ENCODE measurements at regions not wholly inside any gene's neighbourhood (a gene's known extent, or its start where the extent isn't known, plus 50 kb on each side); places are given as distances from the start of the nearest gene placed in this dataset.
"Not testable (repeated sequence)": the region's sequence is repeated elsewhere in the genome, so short reads cannot be mapped to it uniquely, and the experiment has no call there.

- TF ChIP-seq GATA1 (IDR thresholded peaks at IDR 0.05; ENCODE audit: low read depth, low read length) = no peak
- no peak for TF ChIP-seq POLR2A (IDR thresholded peaks at IDR 0.05; ENCODE audit: low read length)
- DNase-seq = no peak
These were observed 401.7 kb upstream of the RUNX1 start for GRCh38 chr21:35450830-35451229.

- TF ChIP-seq GATA1 (IDR thresholded peaks at IDR 0.05; ENCODE audit: low read depth, low read length) (no peak), POLR2A (IDR thresholded peaks at IDR 0.05; ENCODE audit: low read length) (no peak)
- DNase-seq = no peak
These were observed 400.7 kb upstream of the RUNX1 start for GRCh38 chr21:35449846-35450245.

GRCh38 chr21:35448876-35449599 is 399.9 kb upstream of the RUNX1 start:
- no peak for DNase-seq
- TF ChIP-seq POLR2A (IDR thresholded peaks at IDR 0.05; ENCODE audit: low read length) = no peak
- TF ChIP-seq GATA1 (IDR thresholded peaks at IDR 0.05; ENCODE audit: low read depth, low read length) = no peak

- no peak for TF ChIP-seq POLR2A (IDR thresholded peaks at IDR 0.05; ENCODE audit: low read length)
- TF ChIP-seq GATA1 (IDR thresholded peaks at IDR 0.05; ENCODE audit: low read depth, low read length) = no peak
- DNase-seq = no peak
These were observed 395.3 kb upstream of the RUNX1 start for GRCh38 chr21:35444391-35444790.

- no peak for TF ChIP-seq GATA1 (IDR thresholded peaks at IDR 0.05; ENCODE audit: low read depth, low read length)
- no peak for TF ChIP-seq POLR2A (IDR thresholded peaks at IDR 0.05; ENCODE audit: low read length)
- no peak for DNase-seq
These were observed 392.9 kb upstream of the RUNX1 start for GRCh38 chr21:35441868-35442582.

GRCh38 chr21:35438643-35439404 is 389.7 kb upstream of the RUNX1 start:
- TF ChIP-seq GATA1 (IDR thresholded peaks at IDR 0.05; ENCODE audit: low read depth, low read length) = no peak
- TF ChIP-seq POLR2A (IDR thresholded peaks at IDR 0.05; ENCODE audit: low read length) = no peak
- DNase-seq = no peak

- TF ChIP-seq GATA1 (IDR thresholded peaks at IDR 0.05; ENCODE audit: low read depth, low read length) (no peak), POLR2A (IDR thresholded peaks at IDR 0.05; ENCODE audit: low read length) (no peak)
- DNase-seq = no peak
These were observed 388.8 kb upstream of the RUNX1 start for GRCh38 chr21:35437941-35438340.

- DNase-seq = peak; percentile 4 to 7
- TF ChIP-seq POLR2A (IDR thresholded peaks at IDR 0.05; ENCODE audit: low read length) (no peak), GATA1 (IDR thresholded peaks at IDR 0.05; ENCODE audit: low read depth, low read length) (no peak)
These were observed 387.8 kb upstream of the RUNX1 start for GRCh38 chr21:35436899-35437298.

- not testable (repeated sequence) for DNase-seq
These were observed 383.5 kb upstream of the RUNX1 start for GRCh38 chr21:35432601-35433000.

GRCh38 chr21:35430260-35430659 is 381.2 kb upstream of the RUNX1 start:
- TF ChIP-seq GATA1 (IDR thresholded peaks at IDR 0.05; ENCODE audit: low read depth, low read length) = no peak
- no peak for TF ChIP-seq POLR2A (IDR thresholded peaks at IDR 0.05; ENCODE audit: low read length)
- DNase-seq = no peak

- DNase-seq = no peak
- TF ChIP-seq GATA1 (IDR thresholded peaks at IDR 0.05; ENCODE audit: low read depth, low read length) (no peak), POLR2A (IDR thresholded peaks at IDR 0.05; ENCODE audit: low read length) (no peak)
These were observed 379.8 kb upstream of the RUNX1 start for GRCh38 chr21:35428937-35429336.

GRCh38 chr21:35428489-35428888 is 379.4 kb upstream of the RUNX1 start:
- TF ChIP-seq POLR2A (IDR thresholded peaks at IDR 0.05; ENCODE audit: low read length) (no peak), GATA1 (IDR thresholded peaks at IDR 0.05; ENCODE audit: low read depth, low read length) (no peak)
- no peak for DNase-seq

GRCh38 chr21:35428001-35428320 is 378.9 kb upstream of the RUNX1 start:
- no peak for TF ChIP-seq POLR2A (IDR thresholded peaks at IDR 0.05; ENCODE audit: low read length)
- TF ChIP-seq GATA1 (IDR thresholded peaks at IDR 0.05; ENCODE audit: low read depth, low read length) = no peak
- no peak for DNase-seq

GRCh38 chr21:35427320-35428000 is 378.4 kb upstream of the RUNX1 start:
- TF ChIP-seq POLR2A (IDR thresholded peaks at IDR 0.05; ENCODE audit: low read length) (no peak), GATA1 (IDR thresholded peaks at IDR 0.05; ENCODE audit: low read depth, low read length) (no peak)
- no peak for DNase-seq

All from erythroblast (primary cell).